ENCODE measurements at regions not wholly inside any gene's neighbourhood (a gene's known extent, or its start where the extent isn't known, plus 50 kb on each side); places are given as distances from the start of the nearest gene placed in this dataset.

GRCh38 chr2:78353168-78353567 lies 672.3 kb upstream of the REG3G start:
- Histone ChIP-seq H3K4ac (ENCODE audit: low read length) (no peak overlapping the region), H2BK12ac (ENCODE audit: low read length) (no peak overlapping the region), H2BK15ac (ENCODE audit: low read length) (no peak overlapping the region), H3K4me1 (ENCODE audit: control insufficient read depth in 2 of 2, insufficient read depth in 1 of 2, low read depth in 1 of 2, low read length in 2 of 2) (no peaks in the 10 kb centered on the region), H2AK5ac (ENCODE audit: low read depth, low read length) (no peak overlapping the region), H3K14ac (ENCODE audit: low read length) (no peak overlapping the region), H3K4me3 (ENCODE audit: low read length in 2 of 2) (no peak overlapping the region), H3K4me2 (ENCODE audit: insufficient read depth, low read length, poor library complexity, severe bottlenecking) (no peak overlapping the region), H3K36me3 (replicated peaks in 1 of 2; ENCODE audit: control insufficient read depth in 2 of 2, insufficient read depth in 2 of 2, low read length in 2 of 2) (no peaks in the 10 kb centered on the region), H3K27me3 (ENCODE audit: control insufficient read depth in 3 of 3, insufficient read depth in 3 of 3, low read depth in 1 of 3, low read length in 3 of 3) (no peaks in the 10 kb centered on the region), H3K27ac (replicated peaks; ENCODE audit: low read length) (no peak overlapping the region), H2BK5ac (ENCODE audit: low read length) (no peak overlapping the region), H4K8ac (ENCODE audit: low read depth, low read length) (no peak overlapping the region), H3K9me3 (replicated peaks in 1 of 2; ENCODE audit: control insufficient read depth in 2 of 2, insufficient read depth in 1 of 2, low read depth in 1 of 2, low read length in 2 of 2) (no peaks in the 10 kb centered on the region), H4K91ac (ENCODE audit: low read depth, low read length, poor library complexity) (no peak overlapping the region), H3K9ac (ENCODE audit: low read depth, low read length, poor library complexity) (no peak overlapping the region), H3K23ac (ENCODE audit: low read depth, low read length, poor library complexity) (no peak overlapping the region), H3K18ac (ENCODE audit: low read length) (no peak overlapping the region), H2AFZ (ENCODE audit: low read length) (no peak overlapping the region), H2BK120ac (ENCODE audit: low read depth, low read length) (no peak overlapping the region), H3K79me1 (ENCODE audit: low read depth, low read length) (no peaks in the 10 kb centered on the region)
- no peak for DNase-seq (ENCODE audit: low spot score)
- no CpG with 5 or more reads among the region's 1 CpG for WGBS, 2 donors (ENCODE audit: extremely low coverage in 2 of 2, insufficient read length in 2 of 2, insufficient replicate concordance in 1 of 2)

GRCh38 chr2:78355967-78356366 lies 669.5 kb upstream of the REG3G start:
- no peak for DNase-seq (ENCODE audit: low spot score)

GRCh38 chr2:78383576-78383975 lies 641.9 kb upstream of the REG3G start:
- H3K23ac ChIP-seq (ENCODE audit: low read depth, low read length, poor library complexity): no peak overlapping the region
- no peak overlapping the region for H2BK5ac ChIP-seq (ENCODE audit: low read length)
- H3K36me3 ChIP-seq (replicated peaks in 1 of 2; ENCODE audit: control insufficient read depth in 2 of 2, insufficient read depth in 2 of 2, low read length in 2 of 2): no peaks in the 10 kb centered on the region
- no peak overlapping the region for H3K9ac ChIP-seq (ENCODE audit: low read depth, low read length, poor library complexity)
- no peak overlapping the region for H3K27ac ChIP-seq (replicated peaks; ENCODE audit: low read length)
- WGBS, 2 donors (ENCODE audit: extremely low coverage in 2 of 2, insufficient read length in 2 of 2, insufficient replicate concordance in 1 of 2): no CpG with 5 or more reads among the region's 2 CpGs
- no peak overlapping the region for H2BK120ac ChIP-seq (ENCODE audit: low read depth, low read length)
- no peak overlapping the region for H2BK15ac ChIP-seq (ENCODE audit: low read length)
- H3K4me3 ChIP-seq (ENCODE audit: low read length in 2 of 2): no peak overlapping the region
- no peak overlapping the region for H2AFZ ChIP-seq (ENCODE audit: low read length)
- no peak overlapping the region for H4K8ac ChIP-seq (ENCODE audit: low read depth, low read length)
- no peaks in the 10 kb centered on the region for H3K9me3 ChIP-seq (replicated peaks in 1 of 2; ENCODE audit: control insufficient read depth in 2 of 2, insufficient read depth in 1 of 2, low read depth in 1 of 2, low read length in 2 of 2)
- H3K4me2 ChIP-seq (ENCODE audit: insufficient read depth, low read length, poor library complexity, severe bottlenecking): no peak overlapping the region
- no peak overlapping the region for H2AK5ac ChIP-seq (ENCODE audit: low read depth, low read length)
- no peak overlapping the region for H3K14ac ChIP-seq (ENCODE audit: low read length)
- no peak overlapping the region for H4K91ac ChIP-seq (ENCODE audit: low read depth, low read length, poor library complexity)
- H3K4ac ChIP-seq (ENCODE audit: low read length): no peak overlapping the region
- DNase-seq (ENCODE audit: low spot score): no peak
- no peak overlapping the region for H2BK12ac ChIP-seq (ENCODE audit: low read length)
- no peaks in the 10 kb centered on the region for H3K27me3 ChIP-seq (ENCODE audit: control insufficient read depth in 3 of 3, insufficient read depth in 3 of 3, low read depth in 1 of 3, low read length in 3 of 3)
- H3K4me1 ChIP-seq (ENCODE audit: control insufficient read depth in 2 of 2, insufficient read depth in 1 of 2, low read depth in 1 of 2, low read length in 2 of 2): no peaks in the 10 kb centered on the region
- no peak overlapping the region for H3K18ac ChIP-seq (ENCODE audit: low read length)
- no peaks in the 10 kb centered on the region for H3K79me1 ChIP-seq (ENCODE audit: low read depth, low read length)

More at GRCh38 chr2:78355967-78356366, 669.5 kb upstream of the REG3G start:
- H2BK15ac ChIP-seq (ENCODE audit: low read length): no peak overlapping the region
- H3K27ac ChIP-seq (replicated peaks; ENCODE audit: low read length): no peak overlapping the region
- H3K18ac ChIP-seq (ENCODE audit: low read length): no peak overlapping the region
- H4K91ac ChIP-seq (ENCODE audit: low read depth, low read length, poor library complexity): no peak overlapping the region
- H2BK120ac ChIP-seq (ENCODE audit: low read depth, low read length): no peak overlapping the region
- H3K9ac ChIP-seq (ENCODE audit: low read depth, low read length, poor library complexity): no peak overlapping the region
- no peak overlapping the region for H3K4ac ChIP-seq (ENCODE audit: low read length)
- WGBS, 2 donors (ENCODE audit: extremely low coverage in 2 of 2, insufficient read length in 2 of 2, insufficient replicate concordance in 1 of 2): no CpG with 5 or more reads among the region's 2 CpGs
- no peaks in the 10 kb centered on the region for H3K9me3 ChIP-seq (replicated peaks in 1 of 2; ENCODE audit: control insufficient read depth in 2 of 2, insufficient read depth in 1 of 2, low read depth in 1 of 2, low read length in 2 of 2)
- H3K4me2 ChIP-seq (ENCODE audit: insufficient read depth, low read length, poor library complexity, severe bottlenecking): no peak overlapping the region
- no peak overlapping the region for H2AK5ac ChIP-seq (ENCODE audit: low read depth, low read length)
- no peak overlapping the region for H4K8ac ChIP-seq (ENCODE audit: low read depth, low read length)
- no peak overlapping the region for H2BK5ac ChIP-seq (ENCODE audit: low read length)
- no peak overlapping the region for H2BK12ac ChIP-seq (ENCODE audit: low read length)
- no peaks in the 10 kb centered on the region for H3K4me1 ChIP-seq (ENCODE audit: control insufficient read depth in 2 of 2, insufficient read depth in 1 of 2, low read depth in 1 of 2, low read length in 2 of 2)
- no peaks in the 10 kb centered on the region for H3K79me1 ChIP-seq (ENCODE audit: low read depth, low read length)
- H3K14ac ChIP-seq (ENCODE audit: low read length): no peak overlapping the region
- H2AFZ ChIP-seq (ENCODE audit: low read length): no peak overlapping the region
- H3K27me3 ChIP-seq (ENCODE audit: control insufficient read depth in 3 of 3, insufficient read depth in 3 of 3, low read depth in 1 of 3, low read length in 3 of 3): no peaks in the 10 kb centered on the region
- H3K4me3 ChIP-seq (ENCODE audit: low read length in 2 of 2): no peak overlapping the region
- no peaks in the 10 kb centered on the region for H3K36me3 ChIP-seq (replicated peaks in 1 of 2; ENCODE audit: control insufficient read depth in 2 of 2, insufficient read depth in 2 of 2, low read length in 2 of 2)
- no peak overlapping the region for H3K23ac ChIP-seq (ENCODE audit: low read depth, low read length, poor library complexity)

- H2AFZ ChIP-seq (ENCODE audit: low read length): no peak overlapping the region
- no peak overlapping the region for H2BK5ac ChIP-seq (ENCODE audit: low read length)
- no peak overlapping the region for H3K4ac ChIP-seq (ENCODE audit: low read length)
- no peaks in the 10 kb centered on the region for H3K79me1 ChIP-seq (ENCODE audit: low read depth, low read length)
- H3K18ac ChIP-seq (ENCODE audit: low read length): no peak overlapping the region
- H3K9ac ChIP-seq (ENCODE audit: low read depth, low read length, poor library complexity): no peak overlapping the region
- WGBS, 2 donors (ENCODE audit: extremely low coverage in 2 of 2, insufficient read length in 2 of 2, insufficient replicate concordance in 1 of 2): no CpG with 5 or more reads among the region's 6 CpGs
- H2BK15ac ChIP-seq (ENCODE audit: low read length): no peak overlapping the region
- no peak overlapping the region for H4K91ac ChIP-seq (ENCODE audit: low read depth, low read length, poor library complexity)
- H3K14ac ChIP-seq (ENCODE audit: low read length): no peak overlapping the region
- no peak overlapping the region for H3K4me2 ChIP-seq (ENCODE audit: insufficient read depth, low read length, poor library complexity, severe bottlenecking)
- H4K8ac ChIP-seq (ENCODE audit: low read depth, low read length): no peak overlapping the region
- no peak overlapping the region for H2BK12ac ChIP-seq (ENCODE audit: low read length)
- H3K27ac ChIP-seq (replicated peaks; ENCODE audit: low read length): no peak overlapping the region
- no peak overlapping the region for H3K4me3 ChIP-seq (ENCODE audit: low read length in 2 of 2)
- no peak for DNase-seq (ENCODE audit: low spot score)
- H3K27me3 ChIP-seq (ENCODE audit: control insufficient read depth in 3 of 3, insufficient read depth in 3 of 3, low read depth in 1 of 3, low read length in 3 of 3): no peaks in the 10 kb centered on the region
- H3K36me3 ChIP-seq (replicated peaks in 1 of 2; ENCODE audit: control insufficient read depth in 2 of 2, insufficient read depth in 2 of 2, low read length in 2 of 2): no peaks in the 10 kb centered on the region
- H3K4me1 ChIP-seq (ENCODE audit: control insufficient read depth in 2 of 2, insufficient read depth in 1 of 2, low read depth in 1 of 2, low read length in 2 of 2): no peaks in the 10 kb centered on the region
- H3K9me3 ChIP-seq (replicated peaks in 1 of 2; ENCODE audit: control insufficient read depth in 2 of 2, insufficient read depth in 1 of 2, low read depth in 1 of 2, low read length in 2 of 2): no peaks in the 10 kb centered on the region
- H3K23ac ChIP-seq (ENCODE audit: low read depth, low read length, poor library complexity): no peak overlapping the region
- H2AK5ac ChIP-seq (ENCODE audit: low read depth, low read length): no peak overlapping the region
- no peak overlapping the region for H2BK120ac ChIP-seq (ENCODE audit: low read depth, low read length)
Measured at GRCh38 chr2:78397198-78397597, 628.3 kb upstream of the REG3G start.
